H1 (cell line): ENCODE measurements at regions not wholly inside any gene's neighbourhood (a gene's known extent, or its start where the extent isn't known, plus 50 kb on each side); places are given as distances from the start of the nearest gene placed in this dataset.

Experiments used
- CBX8 ChIP-seq: fragments of 300-800, 300-1000 bp; sonication (generic); IDR thresholded peaks from 2 replicates; pipeline ENCODE4 v1.7.1; 2016; ENCODE audit warnings: low read depth, low read length, borderline replicate concordance
- CHD2 ChIP-seq: IDR thresholded peaks from 2 replicates; pipeline ENCODE4 v1.6.1; 2012; ENCODE audit warnings: low read length, improper control_type of control experiment
- CREB1 ChIP-seq: IDR thresholded peaks from 2 replicates; pipeline ENCODE4 v1.6.1; 2012; ENCODE audit warnings: inconsistent platforms
- EP300 ChIP-seq, 2 experiments: IDR thresholded peaks; 1 replicate in 1 of 2; 2 replicates in 1 of 2; pipeline ENCODE4 v1.6.1; 2011 to 2012; ENCODE audit warnings: low read depth in 2 of 2, low read length in 2 of 2, mild to moderate bottlenecking in 2 of 2, borderline replicate concordance in 1 of 2, inconsistent platforms in 1 of 2, moderate library complexity in 1 of 2
- EZH2 ChIP-seq: fragments of 200-600 bp; sonication (generic); IDR thresholded peaks from 2 replicates; pipeline ENCODE4 v1.7.1; 2012; ENCODE audit warnings: low read depth, mild to moderate bottlenecking, moderate library complexity, low read length, inconsistent platforms; ENCODE audit not compliant: severe bottlenecking
- KDM1A ChIP-seq: fragments of 200-600, 300-600 bp; sonication (generic); IDR thresholded peaks from 2 replicates; pipeline ENCODE4 v1.7.1; 2016; ENCODE audit warnings: mild to moderate bottlenecking, low read length, borderline replicate concordance
- KDM5A ChIP-seq: fragments of 200-600 bp; IDR thresholded peaks from 2 replicates; pipeline ENCODE4 v1.7.1; 2012; ENCODE audit warnings: mild to moderate bottlenecking, low read length, inconsistent platforms, mixed read lengths
- NRF1 ChIP-seq: IDR thresholded peaks from 2 replicates; pipeline ENCODE4 v1.6.1; 2011; ENCODE audit warnings: mild to moderate bottlenecking, low read depth, low read length, improper control_type of control experiment
- POLR2A ChIP-seq, 2 experiments: IDR thresholded peaks; 1 replicate in 1 of 2; 2 replicates in 1 of 2; pipeline ENCODE4 v1.6.1; 2011; ENCODE audit warnings: low read depth in 2 of 2, low read length in 2 of 2, mild to moderate bottlenecking in 2 of 2; ENCODE audit errors: control extremely low read depth in 1 of 2
- POLR2AphosphoS5 ChIP-seq: IDR thresholded peaks from 2 replicates; pipeline ENCODE4 v1.6.1; 2011; ENCODE audit warnings: low read depth, low read length
- RAD21 ChIP-seq, 2 experiments: IDR thresholded peaks in 1 of 2; conservative IDR thresholded peaks in 1 of 2; 2 replicates each; pipeline ENCODE4 v1.6.1; 2011; ENCODE audit warnings: low read depth in 2 of 2, low read length in 2 of 2, improper control_type of control experiment in 1 of 2, inconsistent platforms in 1 of 2, mild to moderate bottlenecking in 1 of 2, moderate library complexity in 1 of 2
- RXRA ChIP-seq: IDR thresholded peaks from 2 replicates; pipeline ENCODE4 v1.6.1; 2011; ENCODE audit warnings: low read depth, mild to moderate bottlenecking, low read length, moderate library complexity; ENCODE audit not compliant: insufficient read depth
- TF ChIP-seq, protein P1 (sequence below), 3 experiments: IDR thresholded peaks; 1 replicate in 2 of 3; 2 replicates in 1 of 3; pipeline versions ENCODE4 v1.5.1 to v1.6.1; 2011; ENCODE audit warnings: low read length in 3 of 3, mild to moderate bottlenecking in 3 of 3, inconsistent platforms in 2 of 3, low read depth in 1 of 3, moderate library complexity in 1 of 3; ENCODE audit not compliant: insufficient read depth in 1 of 3; ENCODE audit errors: control extremely low read depth in 1 of 3
- TF ChIP-seq, protein P2 (sequence below): IDR thresholded peaks from 2 replicates; pipeline ENCODE4 v1.6.1; 2012; ENCODE audit warnings: inconsistent platforms

DNA sequence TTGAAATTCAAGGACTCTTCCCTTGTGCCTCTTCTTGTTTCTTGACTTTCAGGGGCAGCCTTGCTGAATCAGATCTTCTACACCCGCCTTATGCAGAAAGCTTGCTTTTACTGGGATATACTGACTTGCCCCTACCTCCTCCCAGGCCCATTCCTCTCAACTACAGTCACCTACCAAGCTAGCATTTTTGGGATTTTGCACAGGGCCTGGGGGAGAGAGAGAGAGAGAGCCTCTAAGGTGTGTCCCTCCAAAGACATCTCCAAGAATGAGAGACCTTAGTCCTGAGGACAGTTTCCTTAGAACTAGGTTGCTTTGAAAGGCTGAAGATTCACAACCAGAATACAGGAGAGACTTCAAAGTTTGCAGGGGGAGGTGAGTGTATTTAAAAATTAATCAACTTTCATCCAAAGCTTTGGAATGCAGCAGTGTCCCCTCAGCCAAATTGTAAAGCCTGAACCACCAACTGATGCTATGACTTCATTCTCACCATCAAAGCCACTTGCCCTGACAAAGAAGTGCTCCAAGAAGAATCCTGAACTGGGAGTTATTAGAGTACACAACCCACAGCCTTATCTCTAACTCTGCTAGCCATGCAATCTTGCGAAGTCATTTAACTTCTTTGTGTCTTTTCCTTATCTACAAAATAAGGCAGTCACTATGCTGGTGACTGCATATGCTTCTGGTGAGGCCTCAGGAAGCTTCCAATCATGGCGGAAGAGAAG is 96.1 kb upstream of the EGLN3 start:
- TF ChIP-seq EP300 (IDR thresholded peaks at IDR 0.05; ENCODE audit: borderline replicate concordance in 1 of 2, low read depth in 2 of 2, low read length in 2 of 2) (no peak), KDM5A (no peak), RXRA (no peak), CHD2 (no peak), NRF1 (no peak), CBX8 (no peak), RAD21 (IDR thresholded peaks at IDR 0.05 in 1 of 2, conservative IDR thresholded peaks at IDR 0.05 in 1 of 2; ENCODE audit: low read depth in 2 of 2, low read length in 2 of 2) (no peak), POLR2A (IDR thresholded peaks at IDR 0.05; ENCODE audit: control extremely low read depth in 1 of 2, low read depth in 2 of 2, low read length in 2 of 2) (no peak), KDM1A (no peak), POLR2AphosphoS5 (no peak), EZH2 (no peak), CREB1 (no peak)
- TF ChIP-seq, protein P1, sequence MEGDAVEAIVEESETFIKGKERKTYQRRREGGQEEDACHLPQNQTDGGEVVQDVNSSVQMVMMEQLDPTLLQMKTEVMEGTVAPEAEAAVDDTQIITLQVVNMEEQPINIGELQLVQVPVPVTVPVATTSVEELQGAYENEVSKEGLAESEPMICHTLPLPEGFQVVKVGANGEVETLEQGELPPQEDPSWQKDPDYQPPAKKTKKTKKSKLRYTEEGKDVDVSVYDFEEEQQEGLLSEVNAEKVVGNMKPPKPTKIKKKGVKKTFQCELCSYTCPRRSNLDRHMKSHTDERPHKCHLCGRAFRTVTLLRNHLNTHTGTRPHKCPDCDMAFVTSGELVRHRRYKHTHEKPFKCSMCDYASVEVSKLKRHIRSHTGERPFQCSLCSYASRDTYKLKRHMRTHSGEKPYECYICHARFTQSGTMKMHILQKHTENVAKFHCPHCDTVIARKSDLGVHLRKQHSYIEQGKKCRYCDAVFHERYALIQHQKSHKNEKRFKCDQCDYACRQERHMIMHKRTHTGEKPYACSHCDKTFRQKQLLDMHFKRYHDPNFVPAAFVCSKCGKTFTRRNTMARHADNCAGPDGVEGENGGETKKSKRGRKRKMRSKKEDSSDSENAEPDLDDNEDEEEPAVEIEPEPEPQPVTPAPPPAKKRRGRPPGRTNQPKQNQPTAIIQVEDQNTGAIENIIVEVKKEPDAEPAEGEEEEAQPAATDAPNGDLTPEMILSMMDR (IDR thresholded peaks at IDR 0.05; ENCODE audit: control extremely low read depth in 1 of 3, insufficient read depth in 1 of 3, low read depth in 1 of 3, low read length in 3 of 3) = no peak
- TF ChIP-seq, protein P2, sequence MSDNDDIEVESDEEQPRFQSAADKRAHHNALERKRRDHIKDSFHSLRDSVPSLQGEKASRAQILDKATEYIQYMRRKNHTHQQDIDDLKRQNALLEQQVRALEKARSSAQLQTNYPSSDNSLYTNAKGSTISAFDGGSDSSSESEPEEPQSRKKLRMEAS = no peak
